ENCODE measurements at regions not wholly inside any gene's neighbourhood (a gene's known extent, or its start where the extent isn't known, plus 50 kb on each side); places are given as distances from the start of the nearest gene placed in this dataset.

DNA sequence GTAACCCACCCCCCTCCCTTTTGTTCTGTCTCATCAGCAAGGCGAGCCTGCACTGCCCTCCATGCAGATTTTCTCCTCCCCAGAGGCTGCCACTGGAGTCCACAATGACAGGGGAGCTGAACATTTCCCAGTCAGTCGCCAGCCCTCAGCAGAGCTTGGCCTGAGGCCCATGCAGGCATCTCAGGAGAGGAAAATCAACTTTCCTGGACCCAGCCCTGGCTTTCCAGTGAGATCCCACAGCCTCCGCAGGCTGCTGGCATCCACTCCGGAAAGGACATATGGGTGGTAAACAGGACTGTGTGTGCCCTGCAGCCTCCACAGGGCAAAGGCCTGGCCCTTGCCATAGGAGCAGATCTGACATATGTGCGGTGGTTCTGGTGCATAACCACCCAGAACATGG, 253.8 kb downstream of the TNS1 start:
- no peak for DNase-seq (ENCODE audit: low spot score)

DNA sequence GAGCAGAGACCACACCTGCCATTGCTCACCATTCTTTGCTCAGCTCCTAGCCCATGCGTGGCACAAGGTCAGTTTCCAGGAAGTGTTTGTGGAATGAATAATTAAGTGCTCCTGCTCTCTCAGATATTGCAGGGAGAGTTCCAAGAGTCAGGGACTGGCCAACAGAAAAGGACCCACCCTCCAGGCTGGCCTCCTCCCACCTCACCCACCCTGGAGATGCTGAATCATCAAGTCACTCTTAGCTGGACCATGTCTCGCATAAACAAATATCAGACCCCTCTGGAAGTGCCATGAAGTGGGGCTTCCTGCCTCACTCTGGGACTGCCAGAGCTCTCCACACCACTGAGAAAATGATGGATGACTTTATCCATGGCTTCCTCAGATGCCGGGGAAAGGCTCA, 256.0 kb downstream of the TNS1 start:
- no peak for DNase-seq (ENCODE audit: low spot score)

DNA sequence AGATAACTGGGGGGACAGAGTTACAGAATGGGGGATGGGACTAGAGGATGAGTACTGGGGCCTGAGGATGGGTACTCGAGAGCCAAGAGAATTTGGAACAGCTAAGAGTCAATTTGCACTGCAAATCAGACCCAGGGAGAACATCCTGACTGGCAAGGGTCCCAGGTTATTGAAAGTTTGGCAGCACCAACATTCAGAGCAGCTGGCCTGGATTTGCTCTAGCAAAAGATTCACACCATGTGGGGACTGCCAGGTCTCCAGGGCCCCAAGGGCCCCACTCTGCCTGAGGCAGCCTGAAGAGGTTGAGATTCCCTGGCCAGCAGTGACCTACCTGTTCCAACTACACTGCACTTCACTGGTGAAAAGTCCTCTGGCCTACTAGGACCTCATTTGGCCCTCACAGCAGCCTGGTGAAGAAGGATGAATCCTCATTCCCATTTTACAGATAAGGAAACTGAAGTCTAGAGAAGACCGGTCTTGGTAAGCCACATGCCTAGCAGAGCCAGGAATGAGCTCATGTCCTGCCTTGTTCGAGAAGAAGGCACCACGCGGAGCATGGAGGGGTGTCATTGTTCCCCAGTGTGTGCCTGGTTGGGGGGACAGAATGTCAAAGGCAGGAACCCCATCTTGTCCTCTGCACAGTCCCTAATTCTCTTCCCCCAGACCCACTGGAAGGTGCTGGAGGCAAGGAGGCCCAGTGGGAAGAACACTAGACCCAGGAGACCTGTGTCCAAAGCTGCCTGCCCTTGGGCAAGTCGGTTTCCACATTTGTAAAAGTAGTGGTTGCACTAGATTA, 258.6 kb downstream of the TNS1 start:
- DNase-seq (ENCODE audit: low spot score): no peak

DNA sequence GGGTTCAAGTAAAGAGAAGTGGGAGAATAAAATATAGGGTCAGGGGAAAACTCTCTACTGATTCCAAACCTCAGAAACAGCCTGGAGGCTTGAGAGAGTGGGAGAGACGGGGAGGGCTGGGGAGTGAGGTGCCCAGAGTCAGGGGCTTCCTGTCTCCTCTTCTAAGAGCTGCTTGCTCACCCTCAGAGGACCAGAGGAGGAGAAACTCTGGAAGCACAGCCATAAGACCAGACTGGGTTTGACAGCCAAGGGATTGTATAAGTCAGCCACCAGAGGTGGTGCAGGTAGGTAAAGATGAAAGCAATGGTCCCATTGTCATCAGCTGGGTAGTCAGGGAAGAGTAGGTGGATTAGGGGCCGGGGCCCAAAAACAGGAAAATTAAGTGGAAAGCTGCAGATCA, 259.4 kb downstream of the TNS1 start:
- no peak for DNase-seq (ENCODE audit: low spot score)

DNA sequence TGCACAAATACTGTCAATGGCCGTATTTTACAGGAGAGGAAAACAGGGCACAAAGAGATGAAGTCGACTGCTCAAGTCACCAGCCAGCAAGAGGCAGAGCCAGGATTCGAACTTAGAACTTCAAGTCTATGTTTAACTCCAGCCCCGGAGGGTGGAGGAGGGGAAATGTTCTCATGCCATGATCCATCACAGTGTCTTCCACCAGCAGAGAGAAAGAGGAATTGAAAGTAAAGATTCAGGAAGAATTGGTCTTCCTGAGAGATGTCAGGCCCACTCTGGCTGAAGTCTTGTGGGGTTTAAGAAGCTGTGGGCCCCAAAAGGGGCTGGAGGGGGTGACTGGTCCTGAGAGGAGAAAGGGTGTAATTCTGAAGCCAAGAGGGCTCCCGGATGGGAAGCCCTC, 260.0 kb downstream of the TNS1 start:
- no peak for DNase-seq (ENCODE audit: low spot score)

DNA sequence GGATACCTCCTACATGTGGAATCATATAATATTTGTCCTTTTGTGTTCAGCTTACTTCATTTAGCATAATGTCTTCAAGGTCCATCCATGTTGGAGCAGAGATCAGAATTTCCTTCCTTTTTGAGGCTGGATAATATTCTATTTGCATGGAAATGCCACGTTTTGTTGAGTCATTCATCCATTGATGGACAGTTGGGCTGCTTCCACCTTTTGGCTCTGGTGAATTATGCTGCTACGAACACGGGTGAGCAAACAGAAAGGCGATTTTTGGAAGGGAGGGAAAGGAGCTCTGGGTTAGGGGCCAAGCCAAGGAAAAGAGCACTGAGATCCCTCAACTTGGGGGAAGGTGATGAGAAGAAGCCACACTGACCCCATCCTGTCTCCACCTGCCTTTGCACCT, 260.5 kb downstream of the TNS1 start:
- DNase-seq (ENCODE audit: low spot score): no peak

DNA sequence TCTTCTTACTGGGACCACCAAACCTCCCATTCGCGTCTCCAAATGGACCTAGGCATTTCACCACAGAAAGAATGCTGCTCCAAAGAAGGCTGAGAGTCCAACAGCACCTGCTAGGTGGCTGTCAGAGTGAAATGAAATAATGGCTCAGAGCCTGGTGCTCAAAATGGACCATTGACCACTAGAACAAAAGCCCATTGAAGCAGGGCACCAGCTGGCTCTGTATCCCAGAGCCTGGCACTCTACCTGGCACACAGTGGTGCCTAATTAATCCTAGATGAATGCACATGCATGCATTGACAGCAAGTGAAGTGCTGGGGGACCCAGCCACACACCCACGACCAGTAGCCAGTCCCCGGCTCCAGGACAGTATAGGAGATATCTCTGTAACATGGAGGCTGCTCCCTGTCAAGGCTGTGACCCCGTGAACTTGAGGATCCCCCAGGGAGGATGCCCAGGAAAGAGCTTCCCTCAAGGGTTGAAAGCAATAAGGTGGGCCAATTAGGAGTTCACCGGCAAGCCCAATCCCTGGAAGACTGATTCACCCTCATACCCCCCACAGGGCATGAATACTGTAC, 261.3 kb downstream of the TNS1 start:
- no peak for DNase-seq (ENCODE audit: low spot score)

DNA sequence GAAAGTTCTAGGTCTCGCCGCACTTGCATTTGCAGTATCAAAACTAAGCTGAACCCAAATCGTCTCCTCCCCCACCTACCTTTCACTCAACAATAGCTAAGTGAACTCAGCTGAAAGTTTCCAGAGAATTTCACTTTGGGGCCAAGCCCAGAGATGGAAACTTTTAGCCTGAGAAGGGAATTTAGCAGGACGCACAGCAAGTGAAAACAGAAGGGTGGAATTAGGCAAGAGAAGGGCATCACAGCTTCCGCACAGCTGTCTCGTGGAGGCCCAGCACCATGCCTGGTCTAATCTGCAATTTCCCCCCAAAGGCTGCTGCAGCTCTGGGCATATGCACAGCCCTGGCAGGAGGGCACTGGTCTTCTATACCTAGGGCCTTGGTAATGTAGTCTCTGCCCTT, 262.0 kb downstream of the TNS1 start:
- DNase-seq (ENCODE audit: low spot score): no peak

DNA sequence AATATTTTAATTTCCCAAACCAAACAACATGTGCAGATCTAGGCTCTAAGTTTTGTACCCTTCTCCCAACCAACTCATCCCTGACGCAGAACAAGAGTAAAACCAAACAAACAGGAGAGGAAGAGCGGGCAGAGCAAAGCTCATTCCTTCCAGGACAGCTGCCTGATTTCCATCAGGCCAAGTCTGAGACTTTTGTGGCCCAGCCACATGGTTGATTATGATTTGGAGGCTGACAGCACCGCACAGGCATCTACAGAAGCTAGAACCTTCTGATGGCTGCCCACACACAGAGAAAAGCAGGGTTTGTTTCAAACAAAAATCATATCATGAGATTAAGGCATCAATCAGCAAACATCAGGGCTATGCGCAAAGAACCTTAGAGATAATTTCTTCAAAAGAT, 262.6 kb downstream of the TNS1 start:
- DNase-seq (ENCODE audit: low spot score): no peak

DNA sequence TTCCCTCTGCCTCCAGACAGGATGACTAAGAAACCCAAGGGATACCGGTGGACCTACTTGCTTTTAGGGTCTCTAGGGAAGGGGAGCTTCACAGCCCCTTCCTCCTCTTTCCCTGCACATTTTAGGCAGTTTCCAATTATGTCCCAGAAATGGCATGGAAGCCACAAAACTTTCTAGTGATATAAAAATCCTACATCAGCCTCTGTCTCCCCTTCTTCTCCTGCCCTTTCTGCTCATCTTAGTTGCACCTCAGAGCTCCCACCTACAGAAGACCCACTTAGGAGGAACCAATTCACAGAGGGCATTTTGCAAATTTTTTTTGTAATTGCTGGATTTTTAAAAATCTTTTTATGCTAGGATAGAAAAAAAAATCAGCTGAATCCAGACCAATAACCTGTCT, 263.1 kb downstream of the TNS1 start:
- DNase-seq (ENCODE audit: low spot score): no peak

DNA sequence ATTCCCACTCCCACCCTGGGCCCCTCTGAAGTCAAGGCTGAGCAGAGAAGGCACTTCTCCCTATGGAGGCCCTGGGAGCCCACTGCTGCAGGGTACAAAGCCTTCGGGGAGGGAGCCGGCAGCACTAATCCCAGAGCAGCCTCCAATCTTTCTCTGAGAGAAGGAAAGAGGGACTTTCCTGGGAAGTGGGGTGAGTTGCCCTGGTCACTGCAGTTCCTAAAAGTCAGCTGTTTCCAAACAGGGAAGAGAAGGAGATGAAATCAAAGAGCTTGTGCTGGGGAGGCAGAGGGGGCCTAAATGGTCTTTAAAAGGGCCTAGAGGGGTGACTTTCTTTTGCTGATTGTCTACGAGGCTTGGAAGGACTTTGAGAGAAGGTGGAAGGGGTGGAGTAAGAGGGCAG, 264.7 kb downstream of the TNS1 start:
- DNase-seq (ENCODE audit: low spot score): no peak

DNA sequence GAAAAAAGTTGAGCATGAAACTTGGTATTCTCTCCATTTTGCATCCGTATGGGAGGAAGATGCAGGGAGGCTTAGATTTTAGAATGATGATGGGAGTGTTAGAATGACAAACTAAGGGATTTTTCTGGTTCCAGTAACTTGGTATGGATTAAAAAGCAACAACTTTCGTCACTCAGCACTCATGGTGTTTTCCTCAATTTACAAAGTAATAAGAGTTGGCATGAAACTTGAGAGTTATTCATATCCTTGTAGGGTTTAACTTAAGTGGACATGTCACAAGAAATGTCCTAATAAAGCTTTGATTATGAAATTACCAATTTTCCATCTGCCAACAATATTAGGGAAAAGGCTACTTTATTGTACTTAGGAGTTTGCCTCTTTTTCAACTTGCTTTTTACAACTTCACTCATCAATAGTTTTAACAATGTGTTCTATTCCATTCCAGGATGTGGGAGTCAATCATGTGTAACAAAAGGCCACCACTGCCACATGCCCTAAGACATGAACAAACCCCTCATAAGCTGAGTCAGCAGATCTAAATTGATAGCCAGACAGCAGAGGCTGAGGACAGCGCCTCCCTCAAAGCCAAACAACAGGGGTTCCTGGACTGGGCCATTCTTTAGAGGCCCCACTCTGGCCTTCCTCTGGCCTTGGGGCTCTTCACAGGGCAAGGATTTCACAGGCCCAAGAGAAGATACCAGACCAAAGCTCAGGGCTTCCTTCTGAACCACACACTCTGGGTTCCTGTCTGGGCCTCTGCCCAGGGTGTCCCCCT, 265.8 kb downstream of the TNS1 start:
- DNase-seq (ENCODE audit: low spot score): no peak

DNA sequence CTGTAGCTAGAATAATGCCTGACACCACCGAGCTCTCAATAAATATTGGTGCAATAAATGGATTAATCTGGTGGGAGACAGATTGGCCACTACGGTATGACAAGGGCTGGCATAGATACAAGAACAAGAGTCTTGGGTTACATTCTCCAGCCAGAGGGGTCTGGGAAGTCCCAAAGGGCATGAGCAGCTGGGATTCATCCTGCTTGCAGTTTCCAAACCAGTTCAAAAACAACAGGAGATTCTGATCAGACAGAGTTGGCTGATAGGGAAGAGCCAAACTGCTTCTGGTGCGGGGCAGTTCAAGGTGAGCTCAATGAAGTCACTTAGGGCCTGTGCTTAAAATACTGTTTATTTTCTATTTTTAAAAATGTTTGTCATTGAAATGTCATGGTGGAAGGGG, 266.9 kb downstream of the TNS1 start:
- DNase-seq (ENCODE audit: low spot score): no peak

DNA sequence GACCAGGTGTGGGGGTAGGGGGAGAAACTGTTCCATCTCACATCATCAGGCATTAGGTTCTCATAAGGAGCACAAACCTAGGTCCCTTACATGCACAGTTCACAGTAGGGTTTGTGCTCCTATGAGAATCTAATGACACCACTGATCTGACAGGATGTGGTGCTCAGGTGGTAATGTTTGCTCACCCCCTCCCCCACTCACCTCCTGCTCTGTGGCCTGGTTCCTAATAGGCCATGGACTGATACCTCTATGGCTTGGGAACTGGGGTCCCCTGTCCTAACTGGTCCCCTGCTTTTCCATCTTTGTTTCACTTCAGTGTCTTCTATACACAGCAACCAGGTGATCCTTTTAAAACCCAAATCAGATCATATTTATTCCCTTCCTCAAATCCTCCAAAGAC, 267.8 kb downstream of the TNS1 start:
- DNase-seq (ENCODE audit: low spot score): no peak

DNA sequence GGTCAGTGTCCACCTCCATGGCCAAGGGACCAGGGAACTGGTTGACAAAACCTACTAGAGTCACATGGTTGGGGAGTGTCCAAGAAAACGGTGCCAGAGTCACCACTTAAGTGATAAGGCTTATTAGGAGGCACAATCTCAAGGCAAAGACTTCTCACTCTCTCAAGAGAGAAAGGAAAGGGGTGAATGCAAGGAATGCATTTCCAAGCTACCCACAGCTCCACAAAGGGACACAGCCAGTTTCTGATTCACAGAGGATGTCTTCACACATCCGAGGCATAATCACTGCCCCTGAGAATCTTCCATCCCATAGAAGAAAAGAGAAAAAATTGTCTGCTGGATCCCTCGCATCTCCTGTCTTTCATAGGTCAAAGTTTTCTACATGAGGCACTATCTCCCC, 269.3 kb downstream of the TNS1 start:
- DNase-seq (ENCODE audit: low spot score): no peak

DNA sequence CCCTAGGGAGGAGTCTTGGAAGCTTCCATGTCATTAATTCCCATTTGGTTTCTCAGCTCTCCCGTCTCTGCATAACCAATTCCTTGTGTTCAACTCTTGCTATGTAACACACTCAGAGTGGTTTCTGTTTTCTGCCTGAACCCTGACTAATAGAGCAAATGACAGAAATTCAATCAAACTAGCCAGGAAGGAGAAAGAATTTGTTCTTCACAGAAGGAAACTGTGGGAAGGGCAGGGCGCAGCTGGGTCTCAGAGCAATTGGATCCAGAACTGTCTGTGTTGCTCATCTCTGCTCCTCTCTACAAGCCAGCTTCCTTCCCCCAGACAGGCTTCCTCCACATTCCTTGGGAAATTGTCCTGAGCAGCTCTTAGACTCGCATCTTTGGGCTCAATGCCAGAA, 269.8 kb downstream of the TNS1 start:
- DNase-seq (ENCODE audit: low spot score): no peak

DNA sequence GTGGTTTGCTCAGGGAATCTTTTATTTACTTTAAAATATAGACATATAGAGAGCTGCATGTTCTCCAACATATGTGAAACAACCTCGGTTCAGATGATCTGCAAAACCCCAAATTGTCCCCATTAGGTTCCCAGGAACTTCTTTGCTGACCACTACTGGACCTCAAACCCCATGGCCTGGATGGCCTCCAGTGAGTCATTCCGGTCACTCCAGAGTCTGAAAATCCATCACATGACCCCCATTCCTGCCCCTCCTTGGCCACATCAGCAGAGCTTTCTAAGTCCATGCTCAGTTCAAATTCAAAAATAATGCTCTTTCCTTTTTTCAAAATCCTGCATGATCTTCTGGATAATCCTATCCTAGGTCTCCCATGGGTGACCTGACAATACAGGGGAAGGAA, 271.0 kb downstream of the TNS1 start:
- no peak for DNase-seq (ENCODE audit: low spot score)

DNA sequence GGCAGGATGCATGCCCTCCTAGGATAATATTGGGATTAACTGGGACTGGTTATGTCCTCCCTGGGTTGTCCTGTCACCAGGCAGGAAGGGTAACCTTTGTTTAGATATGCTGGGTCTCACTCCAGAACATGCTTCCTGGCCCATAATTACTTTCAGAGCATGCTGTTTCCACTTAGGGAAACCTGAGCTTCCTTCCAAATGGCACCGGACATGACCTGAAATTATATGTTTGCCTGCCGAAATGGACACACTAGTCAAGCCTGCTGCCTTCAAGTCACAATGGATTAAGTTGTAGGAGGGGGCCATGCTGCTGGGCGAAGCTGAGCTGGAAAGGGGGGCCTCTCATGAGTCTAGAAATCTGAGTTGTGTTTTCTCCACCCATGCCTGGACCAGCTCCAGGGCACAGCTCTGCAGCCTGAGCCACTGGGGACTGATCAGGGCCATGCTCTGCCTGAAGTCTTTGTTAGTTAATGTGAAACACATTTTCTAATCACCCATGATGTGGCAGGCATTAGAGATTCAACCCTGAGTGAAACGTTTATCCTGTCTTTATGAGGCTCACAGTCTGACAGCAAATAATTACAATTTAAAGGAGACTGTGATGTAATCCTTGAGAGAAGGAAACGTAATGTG, 273.3 kb downstream of the TNS1 start:
- no peak for DNase-seq (ENCODE audit: low spot score)

DNA sequence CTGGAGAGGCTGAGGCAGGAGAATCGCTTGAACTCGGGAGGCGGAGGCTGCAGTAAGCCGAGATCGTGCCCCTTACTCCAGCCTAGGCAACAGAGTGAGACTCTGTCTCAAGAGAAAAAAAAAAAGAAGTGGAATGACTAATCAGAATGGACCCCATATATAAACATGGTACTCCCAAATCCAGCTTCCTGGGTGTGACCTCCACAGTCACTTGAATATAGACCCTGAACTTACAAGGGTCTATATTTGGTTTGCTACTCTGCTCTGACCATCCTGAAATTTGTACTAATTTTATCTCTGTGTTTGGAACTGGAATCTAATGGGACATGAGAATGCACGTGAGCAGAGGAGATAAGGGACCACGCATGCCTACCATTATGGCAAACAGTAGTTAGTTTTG, 275.0 kb downstream of the TNS1 start:
- no peak for DNase-seq (ENCODE audit: low spot score)

DNA sequence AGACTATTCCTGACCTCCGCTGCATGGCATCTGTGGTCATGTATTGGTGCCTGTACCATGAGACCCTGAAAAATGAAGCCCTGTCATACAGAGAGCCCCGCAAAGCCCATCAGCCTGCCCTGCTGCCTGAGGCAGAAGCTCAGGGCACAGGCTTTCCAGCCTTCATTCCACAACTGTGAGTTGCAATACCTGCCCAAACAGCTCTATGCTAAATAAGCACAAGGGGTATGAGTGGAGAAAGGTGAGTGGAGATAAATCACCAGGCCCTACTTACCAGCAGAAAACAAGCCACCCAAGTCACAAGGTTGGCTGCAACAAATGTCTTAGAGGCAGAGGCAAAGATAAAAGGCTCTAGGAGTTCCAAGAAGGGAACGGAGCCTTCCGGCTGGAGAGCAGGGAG, 277.4 kb downstream of the TNS1 start:
- DNase-seq (ENCODE audit: low spot score): no peak

DNA sequence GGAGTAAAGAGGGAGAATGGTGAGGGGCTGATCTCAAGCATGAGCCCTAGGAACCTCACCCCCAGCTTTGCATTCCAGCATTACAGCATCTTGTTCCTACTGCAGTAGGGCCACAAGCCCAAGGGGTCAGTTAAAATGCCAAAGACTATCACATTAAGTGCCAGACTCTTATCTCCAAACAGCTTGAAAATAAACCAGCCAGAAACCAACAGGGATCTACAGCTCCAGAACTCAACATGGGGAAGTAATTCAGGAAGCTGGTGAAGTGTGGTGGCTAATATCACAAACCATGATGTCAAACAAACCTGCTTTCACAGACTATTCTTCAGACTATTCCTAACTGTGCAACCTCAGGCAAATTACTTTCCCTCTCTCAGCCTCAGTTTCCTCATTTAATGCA, 278.3 kb downstream of the TNS1 start:
- DNase-seq (ENCODE audit: low spot score): no peak

DNA sequence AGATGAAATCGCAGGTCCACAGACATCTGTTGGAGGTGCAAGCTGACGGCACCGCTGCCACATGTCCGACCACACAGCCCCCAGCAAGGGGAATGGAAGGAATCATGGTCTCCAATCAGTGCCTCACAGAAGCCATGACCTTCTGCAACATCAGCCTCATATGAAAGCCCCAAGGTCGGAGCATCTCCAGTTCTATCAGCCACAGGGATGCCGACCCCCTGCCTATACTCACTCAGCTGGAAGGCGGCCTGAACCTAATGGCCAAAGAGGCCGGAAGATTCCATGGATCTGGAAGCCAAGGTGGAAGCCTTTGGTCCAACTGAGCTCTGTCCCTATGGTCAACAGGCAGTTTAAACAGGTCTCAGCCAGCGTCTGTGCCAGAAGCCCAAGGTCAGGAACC, 278.8 kb downstream of the TNS1 start:
- DNase-seq (ENCODE audit: low spot score): no peak

DNA sequence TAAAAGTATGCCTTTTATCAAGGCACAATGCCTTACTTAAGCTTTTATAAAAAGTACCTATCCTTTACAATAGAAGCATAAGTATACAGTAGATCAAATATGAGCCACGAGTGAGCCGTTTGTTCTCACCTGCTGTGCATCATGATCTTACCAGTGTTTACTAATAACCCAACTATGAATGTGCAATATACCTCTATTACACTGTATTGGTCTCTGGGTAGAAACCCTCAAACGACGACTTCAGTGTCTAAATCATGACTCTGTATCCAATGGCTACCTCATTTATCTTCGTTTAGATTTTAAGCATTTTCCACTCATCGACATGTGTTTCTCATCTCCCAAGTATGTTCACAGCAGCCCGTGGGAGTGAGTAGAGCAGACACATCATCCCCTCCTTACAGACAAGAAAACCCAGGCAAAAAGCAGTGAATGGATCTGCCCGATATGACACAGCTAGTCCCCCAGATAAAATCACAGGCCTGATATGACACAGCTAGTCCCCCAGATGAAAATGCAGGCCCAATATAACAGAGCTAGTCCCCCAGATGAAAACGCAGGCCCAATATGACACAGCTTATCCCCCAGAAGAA, 279.8 kb downstream of the TNS1 start:
- DNase-seq (ENCODE audit: low spot score): no peak

All from SW480 (cell line).